OCI-LY7 (cell line): ENCODE measurements at regions not wholly inside any gene's neighbourhood (a gene's known extent, or its start where the extent isn't known, plus 50 kb on each side); places are given as distances from the start of the nearest gene placed in this dataset.
A peak's percentile ranks its signal among the peaks of the same experiment; 100 is the strongest.

ENCODE experiments used
- BruUV-seq: library from RNA; stranded (reverse); fragments of 400-500 nt; replicated peaks from 2 replicates; lab custom pipeline; 2021; lab: Mats Ljungman, UMichigan
- CTCF ChIA-PET: fragments of 300-600 bp; sonication (Branson Sonifier 250); formaldehyde crosslinking; loops from one replicate; lab custom pipeline; 2022; ENCODE audit warnings: antibody characterized with exemption; ENCODE audit not compliant: unreplicated experiment; lab: Charles Lee
- POLR2A ChIA-PET: fragments of 300-600 bp; sonication (Branson Sonifier 250); formaldehyde crosslinking; loops from one replicate; lab custom pipeline; 2022; ENCODE audit warnings: antibody characterized with exemption; lab: Charles Lee
- DNase-seq: peaks from one replicate; pipeline ENCODE4 v3.0.0-alpha.2; 2015; ENCODE audit warnings: low spot score
- H2AFZ ChIP-seq: fragments of 200-600 bp; sonication (generic), shearing (Covaris generic); 2 replicates; pipeline ENCODE4 v1.6.1; 2014; ENCODE audit warnings: mild to moderate bottlenecking, antibody characterized with exemption, low read length, moderate library complexity
- H3K27ac ChIP-seq: fragments of 200-600 bp; sonication (generic); 2 replicates; pipeline ENCODE4 v1.5.1; 2014; ENCODE audit warnings: mixed run types, low read depth, mild to moderate bottlenecking, moderate library complexity, low read length, inconsistent platforms; ENCODE audit not compliant: poor library complexity, severe bottlenecking
- H3K36me3 ChIP-seq: fragments of 200-600 bp; sonication (generic); 2 replicates; pipeline ENCODE4 v1.6.1; 2014; ENCODE audit warnings: mild to moderate bottlenecking, antibody characterized with exemption, low read length, moderate library complexity, mixed read lengths; ENCODE audit not compliant: insufficient read depth
- H3K4me1 ChIP-seq: fragments of 200-600 bp; sonication (generic); 2 replicates; pipeline ENCODE4 v1.5.1; 2014; ENCODE audit warnings: mild to moderate bottlenecking, low read length; ENCODE audit not compliant: insufficient read depth, poor library complexity, severe bottlenecking
- H3K4me2 ChIP-seq: fragments of 200-600 bp; sonication (generic); 2 replicates; pipeline ENCODE4 v1.6.1; 2014; ENCODE audit warnings: mild to moderate bottlenecking, low read length
- H3K4me3 ChIP-seq: fragments of 200-600 bp; sonication (generic); 2 replicates; pipeline ENCODE4 v1.5.1; 2014; ENCODE audit warnings: mild to moderate bottlenecking, low read depth, low read length; ENCODE audit not compliant: poor library complexity, severe bottlenecking
- H3K79me2 ChIP-seq: fragments of 200-600 bp; sonication (generic); 2 replicates; pipeline ENCODE4 v1.6.1; 2016; ENCODE audit warnings: low read depth, mild to moderate bottlenecking, low read length, moderate library complexity, mixed read lengths; ENCODE audit not compliant: insufficient read depth
- H3K9me2 ChIP-seq: fragments of 200-600 bp; sonication (generic); 2 replicates; pipeline ENCODE4 v1.6.1; 2016; ENCODE audit warnings: mild to moderate bottlenecking, low read length, mixed read lengths; ENCODE audit not compliant: insufficient read depth
- H3K9me3 ChIP-seq: fragments of 200-600 bp; sonication (generic); 2 replicates; pipeline ENCODE4 v1.6.1; 2014; ENCODE audit warnings: mild to moderate bottlenecking, mixed run types, low read length, mixed read lengths
- H4K20me1 ChIP-seq: fragments of 200-600 bp; sonication (generic); 2 replicates; pipeline ENCODE4 v1.6.1; 2014; ENCODE audit warnings: mild to moderate bottlenecking, antibody characterized with exemption, low read length, moderate library complexity, mixed read lengths; ENCODE audit not compliant: insufficient read depth
- CTCF ChIP-seq: fragments of 200-600 bp; sonication (generic); conservative IDR thresholded peaks from 2 replicates; pipeline ENCODE4 v1.5.1; 2014; ENCODE audit warnings: mild to moderate bottlenecking, antibody characterized with exemption, low read length, moderate library complexity, mixed read lengths
- EZH2phosphoT487 ChIP-seq: fragments of 200-600 bp; sonication (generic); IDR thresholded peaks from 2 replicates; pipeline ENCODE4 v1.6.1; 2018; ENCODE audit warnings: low read depth, borderline replicate concordance, mild to moderate bottlenecking, mixed run types, antibody characterized with exemption, low read length, moderate library complexity, mixed read lengths
- intact Hi-C: fragments of 100-400 bp; cut with micrococcal nuclease; formaldehyde crosslinking; loops from one replicate; pipeline ENCODE4 v1.10.0; 2022; ENCODE audit not compliant: unreplicated experiment

DNA sequence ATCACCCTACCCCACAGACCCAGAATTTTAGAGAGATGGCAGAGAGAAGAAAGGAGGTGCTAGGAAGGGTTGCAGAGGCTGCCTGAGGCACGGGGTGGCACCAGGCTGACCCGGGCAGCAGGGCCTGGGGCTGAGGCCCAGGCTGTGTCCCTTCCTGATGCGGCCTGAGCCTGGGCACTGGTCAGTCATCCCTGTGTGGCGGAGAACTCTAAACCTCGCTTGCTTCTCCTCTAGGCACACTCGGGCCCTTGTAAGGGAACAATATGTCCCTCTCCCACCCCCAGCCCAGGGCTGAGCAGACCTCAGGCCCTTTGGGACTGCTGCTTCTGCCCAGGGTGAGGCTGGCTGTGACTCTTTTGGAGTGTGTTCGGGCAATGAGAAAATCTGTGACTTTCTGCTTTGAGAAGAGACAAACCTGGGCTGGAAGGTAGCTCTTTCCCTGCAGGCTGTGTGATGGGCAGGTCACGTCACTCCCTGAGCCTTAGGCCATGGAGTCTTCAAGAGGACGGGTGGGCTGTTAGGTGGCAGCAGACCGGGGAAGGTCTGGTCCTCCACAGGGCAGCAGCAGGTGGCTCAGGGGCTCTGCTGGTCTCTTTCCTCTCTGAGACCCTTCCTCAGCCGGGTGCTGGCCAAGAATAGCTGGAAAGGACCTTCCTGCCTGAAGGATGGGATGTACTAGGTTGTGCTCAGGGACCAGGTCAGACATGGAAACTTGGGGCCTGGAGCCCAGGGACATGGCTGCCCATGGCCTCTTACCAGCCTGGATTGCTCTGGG, 96.8 kb downstream of the GLI2 start:
- H3K9me2 ChIP-seq: no peaks in the 10 kb centered on the region
- CTCF ChIA-PET: no interaction called here
- no TSS peak for BruUV-seq

DNA sequence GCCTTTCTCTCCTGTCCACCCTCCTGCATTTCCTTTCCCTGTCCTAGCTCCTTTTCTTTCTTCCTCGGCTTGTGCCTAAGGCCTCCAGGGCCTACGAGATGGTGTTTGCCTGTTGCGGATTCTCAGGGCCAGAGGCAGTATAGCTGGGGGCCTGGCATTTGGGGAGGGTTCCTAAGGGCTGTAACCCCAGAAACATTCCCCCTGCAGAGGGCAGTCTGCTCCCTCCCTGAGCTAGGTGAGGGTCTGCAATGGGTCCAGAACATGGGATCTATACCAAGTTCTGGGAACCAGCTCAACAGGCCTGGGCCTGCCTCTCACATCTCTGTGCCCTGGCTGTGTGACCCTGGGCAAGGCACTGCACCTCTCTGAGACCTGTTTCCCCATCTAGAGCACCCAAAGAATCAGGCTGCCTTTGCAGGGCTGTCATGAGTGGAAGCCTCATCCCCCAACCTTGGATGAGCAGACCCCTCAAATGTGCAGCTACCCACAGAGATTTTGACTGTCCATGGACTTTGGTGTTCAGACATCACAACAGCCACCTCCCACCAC, 97.5 kb downstream of the GLI2 start:
- ChIA-PET POLR2A (interaction anchor here (0.5 kb wide), 1 partner anchor 42 kb away, joined by 3 read pairs; no protein-coding TSS in a partner anchor), CTCF (no interaction called here)
- no peaks in the 10 kb centered on the region for H3K79me2 ChIP-seq

More for the DNA sequence above, 96.8 kb downstream of the GLI2 start:
- H3K9me3 ChIP-seq: no peaks in the 10 kb centered on the region
- no peak overlapping the region for H3K27ac ChIP-seq
- no peak overlapping the region for H2AFZ ChIP-seq
- H3K36me3 ChIP-seq: no peaks in the 10 kb centered on the region
- H3K4me3 ChIP-seq: no peak overlapping the region
- DNase-seq: no peak
- intact Hi-C loops: loop anchor here (1.0 kb wide), 1 partner anchor 239 kb away; no protein-coding TSS in a partner anchor
- H3K4me2 ChIP-seq: no peak overlapping the region
- no peaks in the 10 kb centered on the region for H4K20me1 ChIP-seq
- TF ChIP-seq EZH2phosphoT487 (no peak), CTCF (no peak)
- no peaks in the 10 kb centered on the region for H3K4me1 ChIP-seq
- POLR2A ChIA-PET: interaction anchor here (0.6 kb wide), 1 partner anchor 79 kb away, joined by 3 read pairs; no protein-coding TSS in a partner anchor
- H3K79me2 ChIP-seq: no peaks in the 10 kb centered on the region

More for the DNA sequence above, 97.5 kb downstream of the GLI2 start:
- TF ChIP-seq CTCF: peak; percentile 24; the same call in 1 of the 2 replicates
- TF ChIP-seq EZH2phosphoT487: no peak
- no peak overlapping the region for H3K27ac ChIP-seq
- no peaks in the 10 kb centered on the region for H3K9me2 ChIP-seq
- no peaks in the 10 kb centered on the region for H3K4me1 ChIP-seq
- H2AFZ ChIP-seq: no peak overlapping the region
- no peak overlapping the region for H3K4me3 ChIP-seq
- no peaks in the 10 kb centered on the region for H4K20me1 ChIP-seq
- intact Hi-C loops: loop anchor here (1.0 kb wide), 1 partner anchor 238 kb away; no protein-coding TSS in a partner anchor
- no peak for DNase-seq
- BruUV-seq: no TSS peak
- H3K9me3 ChIP-seq: no peaks in the 10 kb centered on the region
- H3K36me3 ChIP-seq: no peaks in the 10 kb centered on the region
- H3K4me2 ChIP-seq: no peak overlapping the region
